ENCODE measurements at regions not wholly inside any gene's neighbourhood (a gene's known extent, or its start where the extent isn't known, plus 50 kb on each side); places are given as distances from the start of the nearest gene placed in this dataset.

DNA sequence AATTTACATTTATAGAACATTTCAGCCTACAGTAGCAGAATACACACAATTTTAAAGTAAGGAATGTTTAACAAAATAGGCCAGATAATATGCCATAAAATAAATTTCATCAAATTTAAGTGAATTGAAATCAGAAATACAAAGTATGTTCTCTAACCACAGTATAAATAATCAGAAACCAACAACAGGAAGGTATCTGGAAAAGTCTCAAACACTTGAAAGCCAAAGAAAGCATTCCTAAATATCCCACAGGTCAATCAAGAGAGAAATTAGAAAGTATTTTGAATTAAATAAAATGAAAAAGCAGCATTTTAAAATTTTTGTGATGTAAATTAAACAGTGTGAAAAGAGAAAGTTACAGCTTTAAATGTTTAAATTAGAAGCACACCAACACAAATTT is 899.2 kb downstream of the PDHA2 start:
- TF ChIP-seq, protein P1, sequence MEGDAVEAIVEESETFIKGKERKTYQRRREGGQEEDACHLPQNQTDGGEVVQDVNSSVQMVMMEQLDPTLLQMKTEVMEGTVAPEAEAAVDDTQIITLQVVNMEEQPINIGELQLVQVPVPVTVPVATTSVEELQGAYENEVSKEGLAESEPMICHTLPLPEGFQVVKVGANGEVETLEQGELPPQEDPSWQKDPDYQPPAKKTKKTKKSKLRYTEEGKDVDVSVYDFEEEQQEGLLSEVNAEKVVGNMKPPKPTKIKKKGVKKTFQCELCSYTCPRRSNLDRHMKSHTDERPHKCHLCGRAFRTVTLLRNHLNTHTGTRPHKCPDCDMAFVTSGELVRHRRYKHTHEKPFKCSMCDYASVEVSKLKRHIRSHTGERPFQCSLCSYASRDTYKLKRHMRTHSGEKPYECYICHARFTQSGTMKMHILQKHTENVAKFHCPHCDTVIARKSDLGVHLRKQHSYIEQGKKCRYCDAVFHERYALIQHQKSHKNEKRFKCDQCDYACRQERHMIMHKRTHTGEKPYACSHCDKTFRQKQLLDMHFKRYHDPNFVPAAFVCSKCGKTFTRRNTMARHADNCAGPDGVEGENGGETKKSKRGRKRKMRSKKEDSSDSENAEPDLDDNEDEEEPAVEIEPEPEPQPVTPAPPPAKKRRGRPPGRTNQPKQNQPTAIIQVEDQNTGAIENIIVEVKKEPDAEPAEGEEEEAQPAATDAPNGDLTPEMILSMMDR (IDR thresholded peaks at IDR 0.05; ENCODE audit: extremely low read depth, insufficient read depth, missing control alignments), result no peak
- in situ Hi-C loops (cut with MboI; ENCODE audit: low pct_unique_long_range_greater_than_20kb, low sequenced_read_pairs, unreplicated experiment), result no loop called here
- no peak for DNase-seq (ENCODE audit: low spot score)

DNA sequence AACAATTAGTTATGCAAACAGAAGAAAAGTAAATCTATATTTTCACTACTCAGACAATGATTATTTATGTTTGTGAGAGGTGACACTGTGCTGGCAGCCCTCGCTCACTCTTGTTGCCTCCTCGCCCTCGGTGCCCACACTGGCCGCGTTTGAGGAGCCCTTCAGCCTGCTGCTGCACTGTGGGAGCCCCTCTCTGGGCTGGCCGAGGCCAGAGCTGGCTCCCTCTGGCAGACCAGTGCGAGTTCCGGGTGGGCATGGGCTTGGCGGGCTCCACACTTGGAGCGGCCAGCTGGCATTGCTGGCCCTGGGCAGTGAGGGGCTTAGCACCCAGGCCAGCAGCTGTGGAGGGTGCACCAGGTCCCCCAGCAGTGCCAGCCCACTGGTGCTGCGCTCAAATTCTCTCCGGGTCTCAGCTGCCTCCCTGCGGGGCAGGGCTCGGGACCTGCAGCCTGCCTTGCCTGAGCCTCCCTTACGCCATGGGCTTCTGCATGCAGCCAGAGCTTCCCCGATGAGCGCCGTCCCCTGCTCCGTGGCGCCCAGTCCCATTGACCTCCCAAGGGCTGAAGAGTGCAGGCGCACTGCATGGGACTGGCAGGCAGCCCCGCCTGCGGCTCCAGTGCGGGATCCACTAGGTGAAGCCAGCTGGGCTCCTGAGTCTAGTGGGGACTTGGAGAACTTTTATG is 902.6 kb downstream of the PDHA2 start:
- TF ChIP-seq, protein P1 (IDR thresholded peaks at IDR 0.05; ENCODE audit: extremely low read depth, insufficient read depth, missing control alignments), result no peak
- in situ Hi-C loops (cut with MboI; ENCODE audit: low pct_unique_long_range_greater_than_20kb, low sequenced_read_pairs, unreplicated experiment), result no loop called here
- DNase-seq (ENCODE audit: low spot score), result no peak

DNA sequence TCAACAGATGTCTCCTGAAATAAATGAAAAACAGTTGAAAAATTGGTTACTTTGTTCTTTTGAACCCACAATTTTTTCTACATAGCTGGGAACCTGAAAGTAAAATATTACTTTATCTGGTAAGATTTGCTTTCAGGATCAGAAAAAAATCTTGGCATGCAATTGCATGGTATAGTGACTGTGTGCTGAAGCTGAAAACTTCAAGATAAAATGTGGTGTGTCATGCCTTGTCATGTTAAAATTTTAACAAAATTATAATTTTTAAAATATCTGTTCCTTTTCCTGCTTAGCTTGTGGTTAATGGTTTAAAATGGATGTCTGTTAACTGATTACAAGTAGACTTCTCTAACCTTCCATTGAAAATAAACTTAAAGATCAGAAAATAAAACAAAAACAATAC is 904.8 kb downstream of the PDHA2 start:
- in situ Hi-C loops (cut with MboI; ENCODE audit: low pct_unique_long_range_greater_than_20kb, low sequenced_read_pairs, unreplicated experiment), result no loop called here

DNA sequence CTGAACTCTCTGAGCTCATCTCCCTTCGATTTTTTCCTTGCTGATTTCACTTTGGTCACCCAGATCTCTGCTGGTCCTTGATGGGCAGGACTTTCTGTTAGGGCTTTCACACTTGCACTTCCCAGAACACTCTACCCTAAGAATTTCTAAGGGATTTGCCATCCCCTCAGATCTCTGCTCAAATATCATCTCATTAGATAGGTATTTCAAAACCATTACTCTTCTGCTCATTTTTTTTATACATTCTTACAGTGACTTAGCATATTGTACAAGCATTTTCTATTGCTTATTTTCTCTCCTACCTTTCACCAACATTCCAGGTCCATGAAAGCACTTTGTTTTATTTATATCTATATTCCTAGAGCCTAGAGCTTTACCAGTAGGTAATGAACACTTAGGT is 913.3 kb downstream of the PDHA2 start:
- in situ Hi-C loops (cut with MboI; ENCODE audit: low pct_unique_long_range_greater_than_20kb, low sequenced_read_pairs, unreplicated experiment), result no loop called here
- TF ChIP-seq, protein P1 (IDR thresholded peaks at IDR 0.05; ENCODE audit: extremely low read depth, insufficient read depth, missing control alignments), result no peak
- no peak for DNase-seq (ENCODE audit: low spot score)

More for the DNA sequence above, 904.8 kb downstream of the PDHA2 start:
- TF ChIP-seq, protein P1 (IDR thresholded peaks at IDR 0.05; ENCODE audit: extremely low read depth, insufficient read depth, missing control alignments), result no peak
- DNase-seq (ENCODE audit: low spot score), result no peak

DNA sequence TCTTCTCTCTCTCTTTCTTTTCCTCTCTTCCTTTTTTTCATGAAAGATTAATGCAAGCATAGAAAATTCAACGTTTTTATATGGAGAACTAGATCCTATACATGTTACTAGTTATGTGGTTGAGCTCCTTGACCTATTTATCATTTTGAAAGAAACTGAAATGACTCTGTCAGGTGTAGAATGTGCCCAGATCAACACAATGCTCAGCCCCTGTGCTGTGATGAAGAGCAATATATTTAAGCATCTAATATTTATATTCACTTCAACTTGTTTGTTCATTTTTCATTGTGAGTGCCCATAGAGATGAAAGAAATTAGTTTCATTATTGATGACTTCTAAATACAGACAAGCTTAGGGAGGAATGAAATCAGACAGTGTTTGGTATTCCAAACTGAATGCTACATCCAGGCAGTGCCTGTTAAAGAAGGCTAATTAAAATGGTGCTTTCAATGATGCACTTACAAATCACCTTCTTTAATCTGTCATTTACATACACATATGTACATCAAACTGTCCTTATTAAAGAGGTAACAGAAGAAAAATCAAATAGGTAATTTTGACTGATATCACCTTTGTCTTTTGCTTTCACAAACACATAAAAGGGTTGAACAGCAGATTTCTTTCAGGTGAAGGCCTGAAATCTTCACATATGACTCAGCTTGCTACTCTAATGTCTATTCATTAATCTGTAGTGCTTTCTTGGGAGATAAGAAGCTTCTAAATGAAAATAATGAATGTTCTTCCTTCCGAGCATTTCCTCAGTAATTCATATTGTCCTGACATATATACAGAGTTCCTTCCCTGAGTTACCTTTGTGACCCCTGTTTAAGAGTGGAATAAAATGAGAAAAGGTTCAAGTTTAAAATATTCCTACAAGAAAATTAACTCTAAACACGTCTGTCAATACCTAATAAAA is 915.9 kb downstream of the PDHA2 start:
- TF ChIP-seq, protein P1 (IDR thresholded peaks at IDR 0.05; ENCODE audit: extremely low read depth, insufficient read depth, missing control alignments), result no peak
- no peak for DNase-seq (ENCODE audit: low spot score)
- in situ Hi-C loops (cut with MboI; ENCODE audit: low pct_unique_long_range_greater_than_20kb, low sequenced_read_pairs, unreplicated experiment), result no loop called here

DNA sequence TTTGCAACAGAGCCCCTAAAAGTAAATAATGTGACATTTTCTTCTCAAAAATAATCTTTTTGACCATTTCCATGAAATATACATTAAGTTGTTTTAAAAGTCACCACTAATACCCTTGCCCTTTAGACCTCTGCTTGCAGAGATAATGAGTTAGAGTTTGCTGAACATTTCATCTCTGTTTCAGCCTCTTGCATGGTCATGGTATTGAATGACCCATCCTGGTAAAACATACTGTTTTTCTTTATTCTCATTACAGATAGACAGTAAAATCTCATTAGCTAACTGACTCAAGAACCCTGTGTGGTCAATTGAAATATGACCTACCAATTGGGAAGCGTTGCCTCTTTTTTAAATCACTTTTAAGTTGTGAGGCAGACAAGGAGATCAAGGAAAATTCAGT is 916.7 kb downstream of the PDHA2 start:
- in situ Hi-C loops (cut with MboI; ENCODE audit: low pct_unique_long_range_greater_than_20kb, low sequenced_read_pairs, unreplicated experiment), result no loop called here
- TF ChIP-seq, protein P1 (IDR thresholded peaks at IDR 0.05; ENCODE audit: extremely low read depth, insufficient read depth, missing control alignments), result no peak
- DNase-seq (ENCODE audit: low spot score), result no peak
